Spinal cord (tissue), 9 donors: ENCODE measurements at regions not wholly inside any gene's neighbourhood (a gene's known extent, or its start where the extent isn't known, plus 50 kb on each side); places are given as distances from the start of the nearest gene placed in this dataset.
A peak's percentile ranks its signal among the peaks of the same experiment; 100 is the strongest.

Experiments
- DNase-seq, 6 donors: peaks; one replicate each; pipeline versions ENCODE4 v3.0.0 to v3.0.0-alpha.2; 2013 to 2015; ENCODE audit warnings: low spot score in 6 of 6, low read depth in 4 of 6
- H3K27ac ChIP-seq: one replicate; pipeline ENCODE4 v1.5.1; 2013; ENCODE audit warnings: low read depth, low read length, control low read depth
- H3K27me3 ChIP-seq: one replicate; pipeline ENCODE4 v1.6.1; 2013; ENCODE audit warnings: low read length; ENCODE audit not compliant: control insufficient read depth, insufficient read depth
- H3K36me3 ChIP-seq: one replicate; pipeline ENCODE4 v1.6.1; 2013; ENCODE audit warnings: low read length; ENCODE audit not compliant: control insufficient read depth, insufficient read depth
- H3K4me1 ChIP-seq: one replicate; pipeline ENCODE4 v1.6.1; 2013; ENCODE audit warnings: low read length; ENCODE audit not compliant: control insufficient read depth, insufficient read depth
- H3K4me3 ChIP-seq: one replicate; pipeline ENCODE4 v1.5.1; 2013; ENCODE audit warnings: low read depth, low read length, control low read depth
- H3K9me3 ChIP-seq: one replicate; pipeline ENCODE4 v1.6.1; 2013; ENCODE audit warnings: low read length; ENCODE audit not compliant: control insufficient read depth, insufficient read depth
- WGBS: methylation state at CpG from one replicate; pipeline ENCODE4 v1.1.5; 2013; ENCODE audit warnings: missing lambda C conversion rate; ENCODE audit not compliant: insufficient coverage; 5-methylcytosine and 5-hydroxymethylcytosine counted together
- donor health status: healthy.

GRCh38 chr14:44652640-44653039 lies 145.6 kb upstream of the FSCB start:
- Histone ChIP-seq H3K36me3 (no peaks in the 10 kb centered on the region), H3K4me3 (no peak overlapping the region), H3K27ac (no peak overlapping the region), H3K27me3 (no peaks in the 10 kb centered on the region), H3K9me3 (no peaks in the 10 kb centered on the region), H3K4me1 (no peaks in the 10 kb centered on the region)
- DNase-seq = no peak
- WGBS = no CpG with 5 or more reads among the region's 2 CpGs

- WGBS = 50% methylated on average over 1 of the region's 1 CpG
- Histone ChIP-seq H3K36me3 (no peaks in the 10 kb centered on the region), H3K27me3 (no peaks in the 10 kb centered on the region), H3K27ac (no peak overlapping the region), H3K4me1 (no peaks in the 10 kb centered on the region), H3K4me3 (no peak overlapping the region), H3K9me3 (no peaks in the 10 kb centered on the region)
- DNase-seq = peak in 1 of 6 donors; percentile 50
Measured at GRCh38 chr14:44649061-44649460, 142.0 kb upstream of the FSCB start.

DNA sequence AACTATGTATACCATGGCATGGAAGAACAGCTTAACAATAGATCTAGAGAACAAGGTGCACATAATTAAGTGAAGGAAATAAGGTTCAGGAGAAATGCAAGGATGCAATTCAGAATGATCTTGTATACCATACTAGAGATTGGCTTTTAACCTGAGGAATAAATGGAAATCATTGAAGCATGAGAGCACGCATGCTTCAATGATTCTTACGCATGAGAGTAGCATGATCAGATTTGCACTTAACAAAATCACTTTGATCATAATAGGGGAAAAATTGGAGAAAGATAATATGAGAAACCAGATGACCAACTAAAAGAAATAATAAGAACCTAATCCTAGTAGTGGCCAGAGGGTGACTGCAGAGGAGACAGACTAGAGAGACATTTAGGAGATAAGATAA lies 133.3 kb upstream of the FSCB start:
- WGBS = no CpG with 5 or more reads among the region's 2 CpGs
- H3K27ac ChIP-seq = no peak overlapping the region
- no peaks in the 10 kb centered on the region for H3K27me3 ChIP-seq
- H3K36me3 ChIP-seq = no peaks in the 10 kb centered on the region
- no peak for DNase-seq
- no peak overlapping the region for H3K4me3 ChIP-seq
- no peaks in the 10 kb centered on the region for H3K4me1 ChIP-seq
- no peaks in the 10 kb centered on the region for H3K9me3 ChIP-seq

DNA sequence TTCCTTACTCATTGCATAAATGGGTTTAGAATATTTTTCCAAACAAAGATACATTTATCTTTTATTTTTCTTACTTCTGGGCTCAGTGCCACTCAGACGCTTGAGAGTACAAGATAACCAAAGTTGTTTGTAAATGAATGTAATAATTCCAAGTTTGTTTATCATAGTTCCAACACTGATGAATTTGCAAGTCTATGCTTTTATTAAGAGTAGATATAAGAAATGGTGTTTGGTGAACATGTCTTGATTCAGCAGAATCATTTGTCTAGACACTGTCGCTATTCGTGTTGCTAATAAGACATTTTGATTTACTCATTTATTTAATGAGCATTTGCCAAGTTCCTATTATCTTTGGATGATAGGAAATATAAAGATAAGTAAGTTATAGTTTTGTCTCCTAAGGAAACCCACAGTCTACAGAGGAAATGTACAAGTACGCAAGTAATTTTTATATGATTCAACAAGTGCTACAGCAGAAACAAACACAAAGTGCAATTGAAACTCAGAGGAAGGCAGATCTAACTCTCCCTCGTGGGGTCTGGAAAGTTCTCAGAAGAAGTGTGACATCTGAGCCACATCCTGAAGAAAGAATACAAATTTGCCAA lies 132.8 kb upstream of the FSCB start:
- H3K4me1 ChIP-seq = no peaks in the 10 kb centered on the region
- DNase-seq = no peak
- no peaks in the 10 kb centered on the region for H3K36me3 ChIP-seq
- H3K27ac ChIP-seq = no peak overlapping the region
- 80% methylated on average over 2 of the region's 5 CpGs for WGBS
- no peaks in the 10 kb centered on the region for H3K27me3 ChIP-seq
- no peak overlapping the region for H3K4me3 ChIP-seq
- H3K9me3 ChIP-seq = no peaks in the 10 kb centered on the region

DNA sequence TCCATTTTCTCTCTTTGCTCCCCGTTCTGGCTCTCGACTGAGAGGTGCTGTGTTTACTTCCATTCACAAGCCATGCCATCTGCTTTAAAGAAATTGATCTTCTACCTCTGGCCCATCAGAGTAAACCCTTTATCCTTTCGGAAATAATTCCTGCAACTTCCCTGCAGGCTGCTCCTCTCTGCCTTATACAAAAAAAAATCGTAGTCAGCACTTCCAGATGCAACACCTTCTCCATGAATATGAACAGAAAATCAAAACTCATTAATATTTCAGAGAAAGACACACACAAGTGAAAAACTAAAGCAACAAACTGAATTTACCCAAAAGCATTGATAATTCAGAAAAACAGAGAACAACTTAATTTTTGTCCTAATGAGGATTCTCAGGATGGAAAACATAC lies 127.6 kb upstream of the FSCB start:
- Histone ChIP-seq H3K27me3 (no peaks in the 10 kb centered on the region), H3K36me3 (no peaks in the 10 kb centered on the region), H3K4me1 (no peaks in the 10 kb centered on the region), H3K27ac (no peak overlapping the region), H3K4me3 (no peak overlapping the region), H3K9me3 (no peaks in the 10 kb centered on the region)
- DNase-seq = no peak
- WGBS = 87% methylated on average over 4 of the region's 4 CpGs

DNA sequence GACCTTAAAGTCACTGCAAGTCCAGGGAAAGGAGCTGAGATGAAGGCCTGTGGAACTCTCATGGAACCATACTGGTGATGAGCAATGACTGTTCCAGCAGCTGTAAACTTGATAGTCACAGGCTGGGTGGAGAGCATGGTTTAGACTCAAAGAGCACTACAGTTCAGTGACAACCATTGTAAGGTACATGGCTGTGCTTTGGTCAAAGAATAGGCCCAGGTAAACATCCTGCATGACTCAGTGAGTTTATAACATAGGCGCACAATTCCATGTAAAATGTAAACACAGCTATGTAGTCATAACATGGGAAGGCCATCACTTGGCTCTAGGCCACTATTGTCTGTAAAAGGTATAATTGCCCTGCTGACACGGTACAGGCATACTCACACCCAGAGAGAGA lies 119.3 kb upstream of the FSCB start:
- Histone ChIP-seq H3K4me3 (no peak overlapping the region), H3K27me3 (no peaks in the 10 kb centered on the region), H3K27ac (no peak overlapping the region), H3K4me1 (no peaks in the 10 kb centered on the region), H3K9me3 (no peaks in the 10 kb centered on the region), H3K36me3 (no peaks in the 10 kb centered on the region)
- no peak for DNase-seq
- 90% methylated on average over 1 of the region's 2 CpGs for WGBS

DNA sequence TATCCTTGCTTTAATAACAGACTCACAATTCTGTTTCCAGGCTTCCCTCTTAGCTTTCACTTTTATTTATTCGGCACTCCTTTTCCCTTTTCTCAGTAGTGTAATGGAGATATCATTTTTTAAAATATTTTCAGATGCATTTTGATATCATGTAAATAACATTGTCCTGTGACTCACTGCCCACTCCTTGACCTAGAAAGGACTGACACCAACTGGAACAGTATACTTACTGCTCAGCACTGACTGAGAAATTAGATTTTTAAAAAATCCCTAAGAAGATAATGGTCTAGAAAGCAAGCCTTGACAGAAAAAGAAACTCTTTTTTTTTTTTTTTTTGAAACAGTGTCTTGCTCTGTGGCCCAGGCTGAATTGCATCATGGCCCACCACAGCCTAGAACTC lies 118.0 kb upstream of the FSCB start:
- no peaks in the 10 kb centered on the region for H3K36me3 ChIP-seq
- no peak overlapping the region for H3K4me3 ChIP-seq
- H3K9me3 ChIP-seq = no peaks in the 10 kb centered on the region
- no peaks in the 10 kb centered on the region for H3K27me3 ChIP-seq
- no peaks in the 10 kb centered on the region for H3K4me1 ChIP-seq
- H3K27ac ChIP-seq = no peak overlapping the region
- no CpG with 5 or more reads among the region's 1 CpG for WGBS
- no peak for DNase-seq

GRCh38 chr14:44620121-44621019 lies 113.3 kb upstream of the FSCB start:
- 92% methylated on average over 1 of the region's 2 CpGs for WGBS
- no peaks in the 10 kb centered on the region for H3K36me3 ChIP-seq

DNA sequence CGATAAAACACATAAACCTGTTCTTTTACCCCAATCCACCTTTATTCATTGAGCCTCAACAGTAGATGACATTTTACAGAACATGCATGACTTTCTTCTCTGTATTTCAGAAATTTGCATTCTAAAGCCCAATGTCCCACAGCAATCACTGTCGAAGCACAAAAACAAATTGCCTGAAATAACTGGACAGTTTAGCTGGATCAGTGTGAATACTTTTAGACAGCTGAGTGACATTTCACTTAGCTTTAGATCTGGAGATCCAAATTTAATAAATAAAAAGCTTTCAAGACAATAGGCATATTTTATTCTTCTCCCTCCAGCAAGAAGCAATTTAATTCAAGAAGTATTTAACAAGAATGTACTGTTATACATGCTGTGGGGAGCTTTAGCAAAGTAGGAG lies 109.1 kb upstream of the FSCB start:
- H3K4me1 ChIP-seq = no peaks in the 10 kb centered on the region
- WGBS = 100% methylated on average over 1 of the region's 2 CpGs
- no peak for DNase-seq
- no peaks in the 10 kb centered on the region for H3K27me3 ChIP-seq
- H3K9me3 ChIP-seq = no peaks in the 10 kb centered on the region
- H3K27ac ChIP-seq = no peak overlapping the region
- no peak overlapping the region for H3K4me3 ChIP-seq
- H3K36me3 ChIP-seq = no peaks in the 10 kb centered on the region

More at GRCh38 chr14:44620121-44621019, 113.3 kb upstream of the FSCB start:
- H3K27ac ChIP-seq = no peak overlapping the region
- H3K4me1 ChIP-seq = no peaks in the 10 kb centered on the region
- H3K4me3 ChIP-seq = no peak overlapping the region
- H3K27me3 ChIP-seq = no peaks in the 10 kb centered on the region
- H3K9me3 ChIP-seq = no peaks in the 10 kb centered on the region
- peak in 1 of 6 donors; percentile 2 for DNase-seq
